Activated CD4-positive, alpha-beta T cell treated with anti-CD3 and anti-CD28 coated beads, Interleukin-10, Interleukin-2, amounts not matched to agents 100 ng/mL and 50 ng/mL, durations not matched to agents 16 hours and 8 hours (primary cell): ENCODE measurements at regions not wholly inside any gene's neighbourhood (a gene's known extent, or its start where the extent isn't known, plus 50 kb on each side); places are given as distances from the start of the nearest gene placed in this dataset.

Source experiments
- DNase-seq: peaks from one replicate; pipeline ENCODE4 v3.0.0-alpha.2; 2020

GRCh38 chr7:41633690-41634089 lies 69.2 kb downstream of the INHBA start:
- DNase-seq: peak; percentile 8

GRCh38 chr7:41630741-41631140 lies 72.1 kb downstream of the INHBA start:
- peak; percentile 58 for DNase-seq

GRCh38 chr7:41629711-41630111 lies 73.2 kb downstream of the INHBA start:
- no peak for DNase-seq

GRCh38 chr7:41628901-41629300 lies 74.0 kb downstream of the INHBA start:
- peak; percentile 24 for DNase-seq

GRCh38 chr7:41627645-41628298 lies 75.1 kb downstream of the INHBA start:
- no peak for DNase-seq

- peak; percentile 4 for DNase-seq
These were observed 78.1 kb downstream of the INHBA start for GRCh38 chr7:41624818-41625217.

- no peak for DNase-seq
These were observed 80.7 kb downstream of the INHBA start for GRCh38 chr7:41621953-41622831.

- DNase-seq: no peak
These were observed 84.9 kb downstream of the INHBA start for GRCh38 chr7:41617987-41618386.

- no peak for DNase-seq
These were observed 90.1 kb downstream of the INHBA start for GRCh38 chr7:41612798-41613197.

- DNase-seq: no peak
These were observed 90.5 kb downstream of the INHBA start for GRCh38 chr7:41612386-41612785.

GRCh38 chr7:41608447-41608846 lies 94.4 kb downstream of the INHBA start:
- DNase-seq: no peak

GRCh38 chr7:41603985-41604384 lies 98.9 kb downstream of the INHBA start:
- DNase-seq: no peak

- DNase-seq: no peak
These were observed 103.1 kb downstream of the INHBA start for GRCh38 chr7:41599760-41600159.

GRCh38 chr7:41592794-41593193 lies 110.1 kb downstream of the INHBA start:
- DNase-seq: no peak

- no peak for DNase-seq
These were observed 110.7 kb downstream of the INHBA start for GRCh38 chr7:41592236-41592635.

- DNase-seq: no peak
These were observed 111.9 kb downstream of the INHBA start for GRCh38 chr7:41590986-41591385.

- no peak for DNase-seq
These were observed 114.5 kb downstream of the INHBA start for GRCh38 chr7:41588341-41588740.

GRCh38 chr7:41586931-41587640 lies 115.8 kb downstream of the INHBA start:
- DNase-seq: no peak

GRCh38 chr7:41584746-41585145 lies 118.1 kb downstream of the INHBA start:
- no peak for DNase-seq

GRCh38 chr7:41582116-41582515 lies 120.8 kb downstream of the INHBA start:
- no peak for DNase-seq

GRCh38 chr7:41581041-41581440 lies 121.8 kb downstream of the INHBA start:
- DNase-seq: no peak

- no peak for DNase-seq
These were observed 122.6 kb downstream of the INHBA start for GRCh38 chr7:41579961-41580935.
